Liver (tissue), 8 donors: ENCODE measurements at regions not wholly inside any gene's neighbourhood (a gene's known extent, or its start where the extent isn't known, plus 50 kb on each side); places are given as distances from the start of the nearest gene placed in this dataset.

Source experiments
- DNase-seq: peaks from one replicate; pipeline ENCODE4 v3.0.0-alpha.2; 2017; ENCODE audit warnings: low spot score
- H3K27ac ChIP-seq, 2 donors: one replicate each; pipeline ENCODE4 v1.7.0; 2013; ENCODE audit warnings: inconsistent platforms in 2 of 2, low read length in 2 of 2, control low read depth in 1 of 2, low read depth in 1 of 2, mild to moderate bottlenecking in 1 of 2
- H3K27me3 ChIP-seq, 4 donors: one replicate each; pipeline versions ENCODE4 v1.6.1 to v1.7.0; 2013; ENCODE audit warnings: low read length in 3 of 4, inconsistent platforms in 1 of 4, mild to moderate bottlenecking in 1 of 4, moderate library complexity in 1 of 4; ENCODE audit not compliant: control insufficient read depth in 4 of 4, insufficient read depth in 4 of 4
- H3K36me3 ChIP-seq, 4 donors: one replicate each; pipeline versions ENCODE4 v1.6.1 to v1.7.0; 2013; ENCODE audit warnings: low read length in 3 of 4, mild to moderate bottlenecking in 3 of 4, low read depth in 1 of 4, moderate library complexity in 1 of 4; ENCODE audit not compliant: control insufficient read depth in 4 of 4, insufficient read depth in 3 of 4
- H3K4me1 ChIP-seq, 4 donors: one replicate each; pipeline versions ENCODE4 v1.6.1 to v1.7.0; 2013; ENCODE audit warnings: low read length in 3 of 4, mild to moderate bottlenecking in 3 of 4, moderate library complexity in 1 of 4; ENCODE audit not compliant: control insufficient read depth in 4 of 4, insufficient read depth in 4 of 4
- H3K4me3 ChIP-seq, 3 donors: one replicate each; pipeline versions ENCODE4 v1.6.1 to v1.7.0; 2013; ENCODE audit warnings: low read length in 3 of 3, control low read depth in 1 of 3, low read depth in 1 of 3, mild to moderate bottlenecking in 1 of 3
- H3K9ac ChIP-seq, 2 donors: one replicate each; pipeline ENCODE4 v1.7.0; 2013; ENCODE audit warnings: low read length in 2 of 2, mild to moderate bottlenecking in 2 of 2, moderate library complexity in 2 of 2, control low read depth in 1 of 2, low read depth in 1 of 2
- H3K9me3 ChIP-seq, 4 donors: one replicate each; pipeline versions ENCODE4 v1.6.1 to v1.7.0; 2013; ENCODE audit warnings: low read length in 3 of 4; ENCODE audit not compliant: control insufficient read depth in 4 of 4
- EGR1 ChIP-seq, 2 donors: IDR thresholded peaks; 2 replicates each; pipeline ENCODE4 v1.6.1; 2016 to 2018; ENCODE audit warnings: antibody characterized with exemption in 2 of 2, low read depth in 2 of 2
- FOXA1 ChIP-seq: IDR thresholded peaks from 2 replicates; pipeline ENCODE4 v1.6.1; 2016; ENCODE audit warnings: antibody characterized with exemption
- FOXA2 ChIP-seq: IDR thresholded peaks from 2 replicates; pipeline ENCODE4 v1.6.1; 2016; ENCODE audit warnings: antibody characterized with exemption
- GABPA ChIP-seq, 2 donors: IDR thresholded peaks in 1 of 2; conservative IDR thresholded peaks in 1 of 2; 2 replicates each; pipeline ENCODE4 v1.6.1; 2016; ENCODE audit warnings: antibody characterized with exemption in 2 of 2, mild to moderate bottlenecking in 1 of 2, moderate library complexity in 1 of 2
- HNF4A ChIP-seq, 2 donors: conservative IDR thresholded peaks; 2 replicates each; pipeline ENCODE4 v1.6.1; 2016; ENCODE audit warnings: antibody characterized with exemption in 2 of 2, mild to moderate bottlenecking in 2 of 2
- NR2F2 ChIP-seq: IDR thresholded peaks from 2 replicates; pipeline ENCODE4 v1.6.1; 2016; ENCODE audit warnings: antibody characterized with exemption
- RAD21 ChIP-seq, 2 donors: IDR thresholded peaks; 2 replicates each; pipeline ENCODE4 v1.6.1; 2016; ENCODE audit warnings: antibody characterized with exemption in 2 of 2, mild to moderate bottlenecking in 2 of 2
- SP1 ChIP-seq: IDR thresholded peaks from 2 replicates; pipeline ENCODE4 v1.6.1; 2018; ENCODE audit warnings: antibody characterized with exemption, mild to moderate bottlenecking
- YY1 ChIP-seq: IDR thresholded peaks from 2 replicates; pipeline ENCODE4 v1.6.1; 2016; ENCODE audit warnings: antibody characterized with exemption, mild to moderate bottlenecking
- WGBS: extraction: QIAGEN DNeasy Blood & Tissue Kit; methylation state at CpG from one replicate; pipeline ENCODE4 v1.1.7; 2013; 5-methylcytosine and 5-hydroxymethylcytosine counted together
- TF ChIP-seq, protein P1 (sequence below): IDR thresholded peaks from 2 replicates; pipeline ENCODE4 v1.6.1; 2016; ENCODE audit warnings: antibody characterized with exemption
- TF ChIP-seq, protein P2 (sequence below): IDR thresholded peaks from 2 replicates; pipeline ENCODE4 v1.6.1; 2016; ENCODE audit warnings: antibody characterized with exemption
- TF ChIP-seq, protein P3 (sequence below): fragments of 150-350 bp; IDR thresholded peaks from 2 replicates; pipeline ENCODE4 v1.5.1; 2017; ENCODE audit warnings: improper control_type of control experiment, low read depth, low read length; ENCODE audit not compliant: missing input control
- donor health status: healthy.
- donor health status: healthy.
- donor health status: healthy.
- donor health status: healthy.
- donor health status: healthy.

DNA sequence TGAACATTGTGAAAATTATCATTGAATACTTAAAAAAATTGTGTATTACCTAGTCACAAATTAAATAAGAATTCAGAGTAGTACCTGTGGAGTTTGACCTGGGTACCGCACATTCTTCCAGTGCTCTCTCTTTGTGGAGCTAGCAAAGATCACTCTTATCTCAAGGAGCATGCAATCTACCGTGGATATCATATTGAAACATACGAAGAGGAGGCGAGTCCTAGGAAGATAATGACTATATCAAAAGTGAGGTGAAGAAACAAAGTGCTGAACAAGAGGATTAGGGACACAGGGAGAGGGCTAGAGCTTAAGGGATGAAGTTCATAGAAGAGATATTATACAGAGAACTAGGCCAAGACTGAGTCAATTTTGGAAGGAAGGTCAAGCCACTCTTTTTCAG, 55.9 kb upstream of the NR3C1 start:
- H3K9me3 ChIP-seq, result no peaks in the 10 kb centered on the region
- DNase-seq, result no peak
- H3K9ac ChIP-seq, result no peak overlapping the region
- H3K27me3 ChIP-seq, result no peaks in the 10 kb centered on the region
- no peaks in the 10 kb centered on the region for H3K4me1 ChIP-seq
- H3K27ac ChIP-seq, result no peak overlapping the region
- no peak overlapping the region for H3K4me3 ChIP-seq
- 93% methylated on average over 4 of the region's 4 CpGs for WGBS
- no peak for TF ChIP-seq SP1
- TF ChIP-seq HNF4A (conservative IDR thresholded peaks at IDR 0.05), result no peak
- TF ChIP-seq NR2F2, result no peak
- no peak for TF ChIP-seq FOXA1
- TF ChIP-seq, protein P1, sequence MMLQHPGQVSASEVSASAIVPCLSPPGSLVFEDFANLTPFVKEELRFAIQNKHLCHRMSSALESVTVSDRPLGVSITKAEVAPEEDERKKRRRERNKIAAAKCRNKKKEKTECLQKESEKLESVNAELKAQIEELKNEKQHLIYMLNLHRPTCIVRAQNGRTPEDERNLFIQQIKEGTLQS, result no peak
- no peak for TF ChIP-seq EGR1 (IDR thresholded peaks at IDR 0.05; ENCODE audit: low read depth in 2 of 2)
- TF ChIP-seq, protein P2, sequence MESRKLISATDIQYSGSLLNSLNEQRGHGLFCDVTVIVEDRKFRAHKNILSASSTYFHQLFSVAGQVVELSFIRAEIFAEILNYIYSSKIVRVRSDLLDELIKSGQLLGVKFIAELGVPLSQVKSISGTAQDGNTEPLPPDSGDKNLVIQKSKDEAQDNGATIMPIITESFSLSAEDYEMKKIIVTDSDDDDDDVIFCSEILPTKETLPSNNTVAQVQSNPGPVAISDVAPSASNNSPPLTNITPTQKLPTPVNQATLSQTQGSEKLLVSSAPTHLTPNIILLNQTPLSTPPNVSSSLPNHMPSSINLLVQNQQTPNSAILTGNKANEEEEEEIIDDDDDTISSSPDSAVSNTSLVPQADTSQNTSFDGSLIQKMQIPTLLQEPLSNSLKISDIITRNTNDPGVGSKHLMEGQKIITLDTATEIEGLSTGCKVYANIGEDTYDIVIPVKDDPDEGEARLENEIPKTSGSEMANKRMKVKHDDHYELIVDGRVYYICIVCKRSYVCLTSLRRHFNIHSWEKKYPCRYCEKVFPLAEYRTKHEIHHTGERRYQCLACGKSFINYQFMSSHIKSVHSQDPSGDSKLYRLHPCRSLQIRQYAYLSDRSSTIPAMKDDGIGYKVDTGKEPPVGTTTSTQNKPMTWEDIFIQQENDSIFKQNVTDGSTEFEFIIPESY, result no peak
- TF ChIP-seq FOXA2, result no peak
- no peak for TF ChIP-seq RAD21 (IDR thresholded peaks at IDR 0.05)
- no peak for TF ChIP-seq GABPA (IDR thresholded peaks at IDR 0.05 in 1 of 2, conservative IDR thresholded peaks at IDR 0.05 in 1 of 2)
- no peaks in the 10 kb centered on the region for H3K36me3 ChIP-seq

DNA sequence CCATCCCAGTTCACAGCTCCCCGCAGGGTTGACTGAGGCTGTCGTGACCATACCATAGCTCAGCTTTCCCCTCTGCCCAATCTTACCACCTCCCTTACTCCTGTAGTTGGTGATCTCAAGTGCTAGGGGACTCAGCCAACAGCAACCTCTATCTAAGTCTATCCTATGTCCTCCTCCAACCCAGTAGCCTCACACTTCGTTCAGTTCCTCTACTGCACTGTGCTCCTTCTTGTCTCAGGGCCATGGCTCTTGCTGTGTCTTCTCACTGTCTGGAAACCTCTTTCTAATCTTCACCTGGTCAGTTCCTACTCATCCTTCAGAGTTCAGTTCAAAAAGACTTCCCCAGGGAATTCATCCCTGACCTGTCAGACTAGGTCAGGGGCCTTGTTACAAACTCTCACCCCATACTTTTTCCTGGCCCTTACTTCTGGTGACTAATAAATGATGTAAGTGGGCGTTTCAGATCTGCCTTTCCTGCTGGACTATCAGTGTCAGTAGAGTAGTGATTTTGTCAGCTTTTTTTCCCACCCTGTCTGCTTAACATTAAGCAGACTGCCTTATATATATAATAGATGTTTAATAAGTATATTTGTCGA, 53.6 kb upstream of the NR3C1 start:
- Histone ChIP-seq H3K4me1 (no peaks in the 10 kb centered on the region), H3K27me3 (no peaks in the 10 kb centered on the region), H3K36me3 (no peaks in the 10 kb centered on the region), H3K9ac (no peak overlapping the region), H3K4me3 (no peak overlapping the region), H3K9me3 (no peaks in the 10 kb centered on the region), H3K27ac (no peak overlapping the region)
- WGBS, result 90% methylated on average over 5 of the region's 5 CpGs
- no peak for DNase-seq
- TF ChIP-seq YY1 (no peak), EGR1 (IDR thresholded peaks at IDR 0.05; ENCODE audit: low read depth in 2 of 2) (no peak), HNF4A (conservative IDR thresholded peaks at IDR 0.05) (no peak), NR2F2 (no peak)
- TF ChIP-seq, protein P2, result no peak
- TF ChIP-seq, protein P3, sequence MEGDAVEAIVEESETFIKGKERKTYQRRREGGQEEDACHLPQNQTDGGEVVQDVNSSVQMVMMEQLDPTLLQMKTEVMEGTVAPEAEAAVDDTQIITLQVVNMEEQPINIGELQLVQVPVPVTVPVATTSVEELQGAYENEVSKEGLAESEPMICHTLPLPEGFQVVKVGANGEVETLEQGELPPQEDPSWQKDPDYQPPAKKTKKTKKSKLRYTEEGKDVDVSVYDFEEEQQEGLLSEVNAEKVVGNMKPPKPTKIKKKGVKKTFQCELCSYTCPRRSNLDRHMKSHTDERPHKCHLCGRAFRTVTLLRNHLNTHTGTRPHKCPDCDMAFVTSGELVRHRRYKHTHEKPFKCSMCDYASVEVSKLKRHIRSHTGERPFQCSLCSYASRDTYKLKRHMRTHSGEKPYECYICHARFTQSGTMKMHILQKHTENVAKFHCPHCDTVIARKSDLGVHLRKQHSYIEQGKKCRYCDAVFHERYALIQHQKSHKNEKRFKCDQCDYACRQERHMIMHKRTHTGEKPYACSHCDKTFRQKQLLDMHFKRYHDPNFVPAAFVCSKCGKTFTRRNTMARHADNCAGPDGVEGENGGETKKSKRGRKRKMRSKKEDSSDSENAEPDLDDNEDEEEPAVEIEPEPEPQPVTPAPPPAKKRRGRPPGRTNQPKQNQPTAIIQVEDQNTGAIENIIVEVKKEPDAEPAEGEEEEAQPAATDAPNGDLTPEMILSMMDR, result no peak
